Panc1 (cell line): ENCODE measurements at regions not wholly inside any gene's neighbourhood (a gene's known extent, or its start where the extent isn't known, plus 50 kb on each side); places are given as distances from the start of the nearest gene placed in this dataset.

Source experiments
- ATAC-seq: fragments of 200-7000 bp; cut with Tn5 transposase; 2 replicates; pipeline ENCODE4 v1.9.1; 2020; ENCODE audit warnings: mild to moderate bottlenecking, moderate library complexity
- BruUV-seq: library from RNA; stranded (reverse); fragments of 400-500 nt; replicated peaks from 2 replicates; lab custom pipeline; 2021; lab: Mats Ljungman, UMichigan
- CTCF ChIA-PET: fragments of 300-600 bp; sonication (Branson Sonifier 250); formaldehyde crosslinking; loops from one replicate; lab custom pipeline; 2022; ENCODE audit warnings: antibody characterized with exemption; lab: Charles Lee
- POLR2A ChIA-PET: fragments of 300-600 bp; sonication (Branson Sonifier 250); formaldehyde crosslinking; loops from one replicate; lab custom pipeline; 2022; ENCODE audit warnings: antibody characterized with exemption; lab: Charles Lee
- DNase-seq: peaks from one replicate; pipeline ENCODE4 v3.0.0-alpha.2; 2010; ENCODE audit warnings: low read depth, low spot score
- H3K27ac ChIP-seq: 2 replicates; pipeline ENCODE4 v1.5.1; 2011; ENCODE audit warnings: mild to moderate bottlenecking, low read length, inconsistent platforms
- H3K27me3 ChIP-seq: fragments of 200-500 bp; sonication (Bioruptor generic); 2 replicates; pipeline ENCODE4 v1.6.0; 2014; ENCODE audit warnings: low read length, inconsistent platforms; ENCODE audit not compliant: control insufficient read depth, insufficient read depth
- H3K36me3 ChIP-seq: fragments of 200-500 bp; sonication (Bioruptor generic); 2 replicates; pipeline ENCODE4 v1.5.1; 2014; ENCODE audit warnings: inconsistent platforms, mild to moderate bottlenecking, low read length, moderate library complexity; ENCODE audit not compliant: control insufficient read depth, insufficient read depth
- H3K4me1 ChIP-seq: 2 replicates; pipeline ENCODE4 v1.5.1; 2011; ENCODE audit warnings: inconsistent platforms, mild to moderate bottlenecking, low read length, moderate library complexity; ENCODE audit not compliant: control insufficient read depth, insufficient read depth
- H3K4me3 ChIP-seq, 2 experiments: 2 replicates each; pipeline ENCODE4 v1.5.1; 2011 to 2012; ENCODE audit warnings: low read depth in 2 of 2, low read length in 2 of 2, mild to moderate bottlenecking in 2 of 2, inconsistent platforms in 1 of 2, moderate library complexity in 1 of 2
- H3K9me3 ChIP-seq: fragments of 200-500 bp; sonication (Bioruptor generic); 2 replicates; pipeline ENCODE4 v1.5.1; 2014; ENCODE audit warnings: low read depth, mild to moderate bottlenecking, inconsistent platforms, low read length, moderate library complexity; ENCODE audit not compliant: control insufficient read depth, insufficient read depth
- CTCF ChIP-seq: fragments of 450-650 bp; IDR thresholded peaks from 2 replicates; pipeline ENCODE4 v1.5.1; 2017; ENCODE audit warnings: mild to moderate bottlenecking
- POLR2AphosphoS5 ChIP-seq: IDR thresholded peaks from 2 replicates; pipeline ENCODE4 v1.6.1; 2012; ENCODE audit warnings: mild to moderate bottlenecking, low read depth, low read length, moderate library complexity
- REST ChIP-seq, 2 experiments: IDR thresholded peaks; 2 replicates each; pipeline ENCODE4 v1.6.1; 2011 to 2012; ENCODE audit warnings: low read depth in 2 of 2, control low read depth in 1 of 2, low read length in 1 of 2, mild to moderate bottlenecking in 1 of 2, moderate library complexity in 1 of 2; ENCODE audit not compliant: insufficient read depth in 1 of 2
- SIN3A ChIP-seq: IDR thresholded peaks from 2 replicates; pipeline ENCODE4 v1.6.1; 2012; ENCODE audit warnings: low read depth, mild to moderate bottlenecking, low read length, moderate library complexity, borderline replicate concordance; ENCODE audit not compliant: insufficient read depth
- TCF7L2 ChIP-seq: IDR thresholded peaks from 2 replicates; pipeline ENCODE4 v1.6.1; 2011; ENCODE audit warnings: mild to moderate bottlenecking, low read depth, low read length, inconsistent platforms
- in situ Hi-C: cut with HindIII; loops from 2 replicates; pipeline ENCODE4 v1.10.0; 2016; ENCODE audit warnings: low sequenced_read_pairs, low pct_unique_long_range_greater_than_20kb
- intact Hi-C: fragments of 100-400 bp; cut with micrococcal nuclease; formaldehyde crosslinking; loops from one replicate; pipeline ENCODE4 v1.10.0; 2022; ENCODE audit not compliant: unreplicated experiment

GRCh38 chr1:96886474-96886873, 164.9 kb downstream of the PTBP2 start:
- H3K9me3 ChIP-seq = no peaks in the 10 kb centered on the region
- POLR2A ChIA-PET = no interaction called here
- ATAC-seq = no peak
- intact Hi-C loops (no loop called here), in situ Hi-C loops (no loop called here)
- no peaks in the 10 kb centered on the region for H3K27me3 ChIP-seq
- H3K4me3 ChIP-seq = no peak overlapping the region
- H3K4me1 ChIP-seq = no peaks in the 10 kb centered on the region
- no peak for TF ChIP-seq CTCF
- TF ChIP-seq REST (IDR thresholded peaks at IDR 0.05; ENCODE audit: insufficient read depth in 1 of 2, low read depth in 2 of 2, low read length in 1 of 2) = no peak
- no peak for TF ChIP-seq TCF7L2
- no peak for TF ChIP-seq POLR2AphosphoS5
- no peak for TF ChIP-seq SIN3A
- no peak for DNase-seq
- H3K36me3 ChIP-seq = no peaks in the 10 kb centered on the region
- CTCF ChIA-PET = no interaction called here
- BruUV-seq = no TSS peak
- no peak overlapping the region for H3K27ac ChIP-seq

GRCh38 chr1:96887501-96887900, 165.9 kb downstream of the PTBP2 start:
- ChIA-PET POLR2A (no interaction called here), CTCF (no interaction called here)
- no peaks in the 10 kb centered on the region for H3K4me1 ChIP-seq
- H3K27ac ChIP-seq = no peak overlapping the region
- no peak for ATAC-seq
- no peak for DNase-seq
- TF ChIP-seq CTCF (no peak), SIN3A (no peak), TCF7L2 (no peak), REST (IDR thresholded peaks at IDR 0.05; ENCODE audit: insufficient read depth in 1 of 2, low read depth in 2 of 2, low read length in 1 of 2) (no peak), POLR2AphosphoS5 (no peak)
- in situ Hi-C loops = no loop called here
- no peaks in the 10 kb centered on the region for H3K36me3 ChIP-seq
- H3K4me3 ChIP-seq = no peak overlapping the region
- no TSS peak for BruUV-seq
- intact Hi-C loops = no loop called here
- H3K9me3 ChIP-seq = no peaks in the 10 kb centered on the region
- H3K27me3 ChIP-seq = no peaks in the 10 kb centered on the region
